ENCODE measurements at regions not wholly inside any gene's neighbourhood (a gene's known extent, or its start where the extent isn't known, plus 50 kb on each side); places are given as distances from the start of the nearest gene placed in this dataset.

- no peak overlapping the region for H3K4me3 ChIP-seq (replicated peaks; ENCODE audit: low read depth, low read length)
- TF ChIP-seq CTCF (IDR thresholded peaks at IDR 0.05; ENCODE audit: low read length, missing control alignments): no peak
- no peak for DNase-seq (ENCODE audit: low read depth)
These were observed 50.1 kb downstream of the CEP43 start for GRCh38 chr6:167049275-167049674.

GRCh38 chr6:167050903-167051302 is 51.7 kb downstream of the CEP43 start:
- TF ChIP-seq CTCF (IDR thresholded peaks at IDR 0.05; ENCODE audit: low read length, missing control alignments): no peak
- no peak for DNase-seq (ENCODE audit: low read depth)
- no peak overlapping the region for H3K4me3 ChIP-seq (replicated peaks; ENCODE audit: low read depth, low read length)

GRCh38 chr6:167053895-167054530 is 54.8 kb downstream of the CEP43 start:
- no peak for TF ChIP-seq CTCF (IDR thresholded peaks at IDR 0.05; ENCODE audit: low read length, missing control alignments)
- no peak for DNase-seq (ENCODE audit: low read depth)
- H3K4me3 ChIP-seq (replicated peaks; ENCODE audit: low read depth, low read length): no peak overlapping the region

GRCh38 chr6:167054987-167055386 is 55.8 kb downstream of the CEP43 start:
- TF ChIP-seq CTCF (IDR thresholded peaks at IDR 0.05; ENCODE audit: low read length, missing control alignments): no peak
- DNase-seq (ENCODE audit: low read depth): no peak
- no peak overlapping the region for H3K4me3 ChIP-seq (replicated peaks; ENCODE audit: low read depth, low read length)

GRCh38 chr6:167056370-167056769 is 57.2 kb downstream of the CEP43 start:
- no peak overlapping the region for H3K4me3 ChIP-seq (replicated peaks; ENCODE audit: low read depth, low read length)
- peak; percentile 32 for DNase-seq (ENCODE audit: low read depth)
- TF ChIP-seq CTCF (IDR thresholded peaks at IDR 0.05; ENCODE audit: low read length, missing control alignments): no peak

GRCh38 chr6:167058261-167058660 is 59.1 kb downstream of the CEP43 start:
- peak; percentile 87 for DNase-seq (ENCODE audit: low read depth)
- H3K4me3 ChIP-seq (replicated peaks; ENCODE audit: low read depth, low read length): no peak overlapping the region
- no peak for TF ChIP-seq CTCF (IDR thresholded peaks at IDR 0.05; ENCODE audit: low read length, missing control alignments)

Measured in fibroblast of pulmonary artery (primary cell).